ENCODE measurements at regions not wholly inside any gene's neighbourhood (a gene's known extent, or its start where the extent isn't known, plus 50 kb on each side); places are given as distances from the start of the nearest gene placed in this dataset.
"Not testable (repeated sequence)": the region's sequence is repeated elsewhere in the genome, so short reads cannot be mapped to it uniquely, and the experiment has no call there.

DNA sequence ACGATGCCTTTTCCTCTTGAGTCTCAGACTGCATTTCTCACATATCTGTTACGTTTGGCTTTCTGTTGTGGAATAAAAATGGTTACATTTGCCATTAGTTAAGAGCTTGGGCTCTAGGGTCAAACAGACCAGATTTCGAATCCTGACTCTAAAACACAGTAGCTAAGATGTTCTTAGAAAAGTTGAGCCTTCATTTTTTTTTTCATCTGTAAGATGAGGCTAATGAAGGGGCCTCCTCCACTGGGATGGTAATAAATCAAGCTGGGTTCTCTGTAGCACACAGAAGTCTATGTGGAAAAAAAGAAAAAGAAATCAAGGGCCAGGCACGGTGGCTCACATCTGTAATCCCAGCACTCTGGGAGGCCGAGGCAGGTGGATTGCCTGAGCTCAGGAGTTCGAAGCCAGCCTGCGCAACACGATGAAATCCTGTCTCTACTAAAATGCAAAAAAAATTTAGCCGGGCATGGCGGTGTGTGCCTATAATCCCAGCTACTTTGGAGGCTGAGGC is 49.9 kb upstream of the CAPRIN1 start:
- TF ChIP-seq, protein P1, sequence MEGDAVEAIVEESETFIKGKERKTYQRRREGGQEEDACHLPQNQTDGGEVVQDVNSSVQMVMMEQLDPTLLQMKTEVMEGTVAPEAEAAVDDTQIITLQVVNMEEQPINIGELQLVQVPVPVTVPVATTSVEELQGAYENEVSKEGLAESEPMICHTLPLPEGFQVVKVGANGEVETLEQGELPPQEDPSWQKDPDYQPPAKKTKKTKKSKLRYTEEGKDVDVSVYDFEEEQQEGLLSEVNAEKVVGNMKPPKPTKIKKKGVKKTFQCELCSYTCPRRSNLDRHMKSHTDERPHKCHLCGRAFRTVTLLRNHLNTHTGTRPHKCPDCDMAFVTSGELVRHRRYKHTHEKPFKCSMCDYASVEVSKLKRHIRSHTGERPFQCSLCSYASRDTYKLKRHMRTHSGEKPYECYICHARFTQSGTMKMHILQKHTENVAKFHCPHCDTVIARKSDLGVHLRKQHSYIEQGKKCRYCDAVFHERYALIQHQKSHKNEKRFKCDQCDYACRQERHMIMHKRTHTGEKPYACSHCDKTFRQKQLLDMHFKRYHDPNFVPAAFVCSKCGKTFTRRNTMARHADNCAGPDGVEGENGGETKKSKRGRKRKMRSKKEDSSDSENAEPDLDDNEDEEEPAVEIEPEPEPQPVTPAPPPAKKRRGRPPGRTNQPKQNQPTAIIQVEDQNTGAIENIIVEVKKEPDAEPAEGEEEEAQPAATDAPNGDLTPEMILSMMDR (IDR thresholded peaks at IDR 0.05) = no peak
- no peaks in the 10 kb centered on the region for H3K9me3 ChIP-seq
- no peaks in the 10 kb centered on the region for H3K36me3 ChIP-seq
- no peak overlapping the region for H3K4me3 ChIP-seq (ENCODE audit: low read depth in 1 of 2, low read length in 1 of 2)
- peaks cover 0 to 5% of the 10 kb centered on the region in 2 experiments for H3K4me1 ChIP-seq (ENCODE audit: control insufficient read depth in 1 of 2, insufficient read depth in 1 of 2, low read depth in 1 of 2, low read length in 1 of 2)
- peaks cover 38% of the 10 kb centered on the region for H3K27me3 ChIP-seq
- no peak overlapping the region for H3K27ac ChIP-seq

DNA sequence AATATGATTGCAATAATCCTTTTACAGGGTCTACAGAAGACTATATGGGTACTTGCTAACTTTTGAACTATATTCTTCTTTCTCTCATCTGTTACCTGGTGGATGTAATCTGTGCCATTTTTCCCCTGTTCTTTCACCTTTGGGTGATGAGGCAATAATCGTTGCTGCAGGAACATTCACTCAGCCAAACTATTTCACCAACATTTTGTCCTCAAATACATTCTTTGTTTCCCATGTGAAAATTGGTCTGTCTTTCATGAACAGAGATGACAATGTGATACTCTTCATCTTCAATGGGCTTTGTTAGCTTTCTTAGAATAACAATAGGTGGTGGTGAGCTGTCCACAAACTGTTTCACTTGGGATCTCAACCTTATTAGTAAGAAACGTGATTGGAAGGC is 52.1 kb upstream of the CAPRIN1 start:
- Histone ChIP-seq H3K9me3 (no peaks in the 10 kb centered on the region), H3K4me1 (ENCODE audit: control insufficient read depth in 1 of 2, insufficient read depth in 1 of 2, low read depth in 1 of 2, low read length in 1 of 2) (peaks cover 0 to 5% of the 10 kb centered on the region in 2 experiments), H3K4me3 (ENCODE audit: low read depth in 1 of 2, low read length in 1 of 2) (no peak overlapping the region), H3K27me3 (peaks cover 29% of the 10 kb centered on the region), H3K27ac (no peak overlapping the region), H3K36me3 (no peaks in the 10 kb centered on the region)
- TF ChIP-seq, protein P1 (IDR thresholded peaks at IDR 0.05) = no peak

DNA sequence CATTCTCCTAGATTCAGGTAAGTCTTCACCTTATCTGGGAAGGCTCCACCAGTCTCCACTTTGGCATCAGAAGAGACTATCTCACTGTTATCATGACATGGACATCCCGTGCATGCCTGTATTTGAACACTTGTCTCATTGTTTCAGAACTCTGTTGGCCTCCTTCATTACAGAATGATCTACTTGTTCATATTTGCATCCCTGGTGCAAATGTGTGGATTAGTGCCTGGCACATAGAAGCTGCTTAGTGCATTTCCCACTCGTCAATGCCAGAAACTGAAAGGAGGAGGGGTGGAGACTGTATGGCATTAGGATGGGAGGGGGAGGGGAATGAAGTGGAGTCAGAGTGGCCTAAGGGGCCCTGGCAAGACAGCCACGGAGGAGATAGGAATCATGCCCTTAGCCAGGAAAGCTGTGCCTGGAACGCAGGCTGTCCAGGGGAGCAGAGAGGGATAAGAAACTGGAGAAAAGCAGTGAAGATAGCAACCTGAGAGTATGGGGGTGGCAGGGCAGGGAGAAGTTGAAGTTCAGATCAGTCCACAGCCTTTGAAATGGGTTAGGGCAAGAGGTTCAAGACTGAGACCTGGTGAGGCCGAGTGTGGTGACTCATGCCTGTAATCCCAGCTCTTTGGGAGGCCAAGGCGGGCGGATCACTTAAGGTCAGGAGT is 53.8 kb upstream of the CAPRIN1 start:
- no peak overlapping the region for H3K4me3 ChIP-seq (ENCODE audit: low read depth in 1 of 2, low read length in 1 of 2)
- H3K9me3 ChIP-seq = no peaks in the 10 kb centered on the region
- TF ChIP-seq, protein P1 (IDR thresholded peaks at IDR 0.05) = no peak
- peaks cover 29% of the 10 kb centered on the region for H3K27me3 ChIP-seq
- no peaks in the 10 kb centered on the region for H3K36me3 ChIP-seq
- peaks cover 0 to 5% of the 10 kb centered on the region in 2 experiments for H3K4me1 ChIP-seq (ENCODE audit: control insufficient read depth in 1 of 2, insufficient read depth in 1 of 2, low read depth in 1 of 2, low read length in 1 of 2)
- no peak overlapping the region for H3K27ac ChIP-seq

DNA sequence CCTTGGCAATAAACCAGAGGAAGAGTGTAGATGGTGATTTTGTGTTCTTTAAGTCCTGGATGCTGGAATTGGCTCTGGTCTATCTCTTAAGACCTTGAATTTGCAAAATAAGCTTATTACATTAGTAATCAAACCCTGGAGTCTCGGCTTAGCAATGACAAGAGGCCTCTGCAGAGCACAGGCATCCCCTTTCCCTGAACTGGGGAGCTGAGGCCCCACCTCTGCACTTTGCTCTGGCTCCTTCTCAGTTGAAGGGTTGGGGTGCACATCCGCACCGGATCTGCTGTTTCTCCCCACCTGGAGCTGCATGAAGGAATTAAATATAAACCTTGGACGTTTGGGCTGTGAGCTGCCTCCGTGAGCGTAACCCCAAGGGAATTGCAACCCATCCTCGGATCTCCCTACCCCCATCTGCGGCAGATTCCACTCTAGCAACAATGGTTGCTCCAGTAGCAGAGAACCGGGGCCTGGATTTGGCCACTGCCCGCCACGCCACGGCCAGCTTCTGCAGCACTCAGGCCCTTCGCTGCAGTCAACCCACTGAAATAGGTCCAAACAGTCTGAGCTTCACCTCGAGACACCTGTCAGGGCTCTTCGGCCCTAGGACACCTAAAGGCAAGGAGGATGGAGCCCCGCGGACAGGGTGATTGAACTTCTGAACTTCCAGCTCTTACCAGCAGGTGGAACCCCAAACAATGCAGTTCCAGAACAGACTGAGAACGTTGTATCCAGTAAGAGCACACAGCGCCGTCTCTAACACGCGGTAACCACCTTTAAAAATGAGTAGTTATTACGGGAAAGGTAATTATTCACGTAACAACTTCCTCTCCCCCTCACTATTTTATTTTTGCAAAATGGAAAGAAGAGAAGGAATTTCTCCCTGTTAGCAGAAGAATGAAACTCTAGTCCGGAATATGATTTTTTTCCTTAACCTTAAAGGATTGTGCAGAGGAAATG is 54.8 kb upstream of the CAPRIN1 start:
- Histone ChIP-seq H3K4me1 (ENCODE audit: control insufficient read depth in 1 of 2, insufficient read depth in 1 of 2, low read depth in 1 of 2, low read length in 1 of 2) (peaks cover 0 to 5% of the 10 kb centered on the region in 2 experiments), H3K27ac (no peak overlapping the region), H3K9me3 (no peaks in the 10 kb centered on the region), H3K4me3 (ENCODE audit: low read depth in 1 of 2, low read length in 1 of 2) (no peak overlapping the region), H3K27me3 (peaks cover 29% of the 10 kb centered on the region), H3K36me3 (no peaks in the 10 kb centered on the region)
- TF ChIP-seq, protein P1 (IDR thresholded peaks at IDR 0.05) = peak; percentile 81

DNA sequence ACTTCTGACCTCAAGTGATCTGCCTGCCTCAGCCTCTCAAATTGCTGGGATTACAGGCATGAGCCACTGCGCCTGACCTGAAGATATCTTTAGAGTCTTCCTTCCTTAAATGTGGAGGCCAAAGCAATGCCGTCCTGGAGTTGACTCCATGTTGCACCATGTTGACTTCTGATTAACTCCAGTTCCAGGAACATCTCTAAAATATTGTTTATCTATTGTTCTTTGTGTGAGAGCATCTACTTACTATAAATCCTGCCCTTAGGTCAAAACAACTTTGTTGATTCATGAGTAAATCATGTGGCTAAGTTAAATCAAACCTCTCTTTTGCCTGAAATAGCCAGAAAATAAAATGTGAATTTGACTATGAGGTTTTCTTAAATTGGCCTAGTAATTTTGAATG is 56.6 kb upstream of the CAPRIN1 start:
- no peaks in the 10 kb centered on the region for H3K36me3 ChIP-seq
- H3K4me3 ChIP-seq (ENCODE audit: low read depth in 1 of 2, low read length in 1 of 2) = no peak overlapping the region
- H3K27me3 ChIP-seq = peaks cover 25% of the 10 kb centered on the region
- no peak overlapping the region for H3K27ac ChIP-seq
- TF ChIP-seq, protein P1 (IDR thresholded peaks at IDR 0.05) = no peak
- no peaks in the 10 kb centered on the region for H3K9me3 ChIP-seq
- H3K4me1 ChIP-seq (ENCODE audit: control insufficient read depth in 1 of 2, insufficient read depth in 1 of 2, low read depth in 1 of 2, low read length in 1 of 2) = peaks cover 0 to 5% of the 10 kb centered on the region in 2 experiments

DNA sequence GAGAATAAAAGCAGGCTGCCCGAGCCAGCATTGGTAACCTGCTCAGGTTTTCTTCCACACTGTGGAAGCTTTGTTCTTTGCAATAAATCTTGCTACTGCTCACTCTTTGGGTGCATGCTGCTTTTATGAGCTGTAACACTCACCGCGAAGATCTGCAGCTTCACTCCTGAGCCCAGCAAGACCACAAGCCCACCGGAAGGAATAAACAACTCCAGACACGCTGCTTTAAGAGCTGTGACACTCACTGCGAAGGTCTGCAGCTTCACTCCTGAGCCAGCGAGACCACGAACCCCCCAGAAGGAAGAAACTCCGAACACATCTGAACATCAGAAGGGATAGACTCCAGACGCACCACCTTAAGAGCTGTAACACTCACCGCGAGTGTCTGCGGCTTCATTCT is 60.4 kb upstream of the CAPRIN1 start:
- H3K4me1 ChIP-seq (ENCODE audit: control insufficient read depth in 1 of 2, insufficient read depth in 1 of 2, low read depth in 1 of 2, low read length in 1 of 2); H3K4me3 ChIP-seq (ENCODE audit: low read depth in 1 of 2, low read length in 1 of 2); H3K27me3 ChIP-seq; H3K9me3 ChIP-seq; H3K36me3 ChIP-seq; H3K27ac ChIP-seq: not testable (repeated sequence)

DNA sequence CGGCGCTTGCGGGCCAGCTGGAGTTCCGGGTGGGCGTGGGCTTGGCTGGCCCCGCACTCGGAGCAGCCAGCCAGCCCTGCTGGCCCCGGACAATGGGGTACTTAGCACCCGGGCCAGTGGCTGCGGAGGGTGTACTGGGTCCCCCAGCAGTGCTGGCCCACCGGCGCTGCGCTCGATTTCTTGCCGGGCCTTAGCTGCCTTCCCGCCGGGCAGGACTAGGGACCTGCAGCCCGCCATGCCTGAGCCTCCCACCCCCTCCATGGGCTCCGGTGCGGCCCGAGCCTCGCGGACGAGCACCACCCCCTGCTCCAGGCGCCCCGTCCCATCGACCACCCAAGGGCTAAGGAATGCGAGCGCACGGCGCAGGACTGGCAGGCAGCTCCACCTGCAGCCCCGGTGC is 61.4 kb upstream of the CAPRIN1 start:
- not testable (repeated sequence) for H3K27me3 ChIP-seq; H3K4me3 ChIP-seq (ENCODE audit: low read depth in 1 of 2, low read length in 1 of 2); H3K27ac ChIP-seq; H3K9me3 ChIP-seq; H3K36me3 ChIP-seq; H3K4me1 ChIP-seq (ENCODE audit: control insufficient read depth in 1 of 2, insufficient read depth in 1 of 2, low read depth in 1 of 2, low read length in 1 of 2)
